ENCODE measurements at regions not wholly inside any gene's neighbourhood (a gene's known extent, or its start where the extent isn't known, plus 50 kb on each side); places are given as distances from the start of the nearest gene placed in this dataset.

DNA sequence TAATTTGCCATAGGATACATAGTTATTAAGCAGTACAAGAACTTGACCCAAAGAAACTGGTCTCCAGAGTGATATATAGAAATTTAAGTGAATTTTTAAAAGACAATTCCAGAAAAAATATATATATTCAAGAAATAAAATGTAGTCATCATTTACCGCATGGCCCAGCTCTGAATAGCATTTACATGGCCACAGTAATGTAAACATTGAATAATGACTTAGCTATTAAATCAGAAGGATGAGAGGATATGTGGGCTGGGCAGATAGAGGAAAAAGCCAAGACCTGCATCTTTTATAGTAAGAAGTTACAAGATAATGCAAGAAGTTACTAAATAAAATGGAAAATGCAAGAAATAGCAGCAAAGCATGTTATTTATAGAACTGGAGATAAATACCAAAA lies 405.2 kb upstream of the WWC1 start:
- Histone ChIP-seq H3K4me1 (ENCODE audit: control insufficient read depth, insufficient read depth, low read length) (no peaks in the 10 kb centered on the region), H3K9me3 (ENCODE audit: control insufficient read depth, low read depth, low read length) (no peaks in the 10 kb centered on the region), H3K27ac (ENCODE audit: low read length) (no peak overlapping the region), H3K27me3 (ENCODE audit: control insufficient read depth, insufficient read depth, low read length) (no peaks in the 10 kb centered on the region), H3K36me3 (ENCODE audit: control insufficient read depth, insufficient read depth, low read length) (no peaks in the 10 kb centered on the region), H3K4me3 (ENCODE audit: low read length) (no peak overlapping the region)
- DNase-seq = no peak
- WGBS (ENCODE audit: insufficient coverage, low lambda C conversion rate) = 100% methylated on average over 1 of the region's 1 CpG

DNA sequence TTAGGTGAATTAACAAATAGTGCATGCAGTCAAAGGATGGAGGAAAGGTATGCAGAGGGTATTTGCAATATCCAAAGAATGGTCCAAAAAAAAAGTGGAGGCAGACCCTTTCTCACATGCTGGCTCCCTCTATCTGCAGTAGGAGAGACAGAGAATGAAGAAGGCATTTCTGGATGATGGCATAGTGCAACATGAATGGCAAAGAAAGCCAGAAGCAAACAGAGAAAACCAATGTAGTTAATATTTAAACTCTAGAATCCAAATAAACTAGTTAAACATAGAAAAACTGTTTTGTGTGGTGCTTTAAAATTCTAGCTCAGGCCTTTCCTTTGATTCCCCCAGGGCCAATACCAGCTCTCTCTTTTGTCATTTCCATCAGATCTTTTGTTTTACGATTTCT lies 403.1 kb upstream of the WWC1 start:
- DNase-seq = no peak
- no peak overlapping the region for H3K4me3 ChIP-seq (ENCODE audit: low read length)
- no peaks in the 10 kb centered on the region for H3K36me3 ChIP-seq (ENCODE audit: control insufficient read depth, insufficient read depth, low read length)
- no peak overlapping the region for H3K27ac ChIP-seq (ENCODE audit: low read length)
- no peaks in the 10 kb centered on the region for H3K27me3 ChIP-seq (ENCODE audit: control insufficient read depth, insufficient read depth, low read length)
- WGBS (ENCODE audit: insufficient coverage, low lambda C conversion rate) = 50% methylated on average over 1 of the region's 1 CpG
- no peaks in the 10 kb centered on the region for H3K4me1 ChIP-seq (ENCODE audit: control insufficient read depth, insufficient read depth, low read length)
- H3K9me3 ChIP-seq (ENCODE audit: control insufficient read depth, low read depth, low read length) = no peaks in the 10 kb centered on the region

DNA sequence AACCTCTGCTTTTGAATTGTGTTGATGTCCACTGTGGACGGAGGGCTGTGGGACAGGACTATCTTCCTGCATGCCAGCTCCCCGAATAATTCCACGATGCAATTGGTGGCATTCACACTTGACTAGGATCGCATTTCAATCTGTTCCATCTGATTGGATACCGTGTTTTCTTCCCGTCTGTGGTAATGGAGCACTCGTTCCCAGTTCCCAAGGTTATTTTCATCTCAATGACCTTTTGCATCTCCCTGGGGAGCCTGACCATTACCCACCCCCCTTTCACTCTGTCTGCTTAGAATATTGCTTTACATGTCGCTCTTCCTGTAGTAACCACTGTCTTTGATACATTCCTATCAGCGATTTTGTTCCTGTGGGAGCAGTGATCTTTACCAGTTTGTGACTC lies 402.2 kb upstream of the WWC1 start:
- no peak for DNase-seq
- no CpG with 5 or more reads among the region's 9 CpGs for WGBS (ENCODE audit: insufficient coverage, low lambda C conversion rate)
- Histone ChIP-seq H3K27ac (ENCODE audit: low read length) (no peak overlapping the region), H3K4me1 (ENCODE audit: control insufficient read depth, insufficient read depth, low read length) (no peaks in the 10 kb centered on the region), H3K9me3 (ENCODE audit: control insufficient read depth, low read depth, low read length) (no peaks in the 10 kb centered on the region), H3K4me3 (ENCODE audit: low read length) (no peak overlapping the region), H3K36me3 (ENCODE audit: control insufficient read depth, insufficient read depth, low read length) (no peaks in the 10 kb centered on the region), H3K27me3 (ENCODE audit: control insufficient read depth, insufficient read depth, low read length) (no peaks in the 10 kb centered on the region)

DNA sequence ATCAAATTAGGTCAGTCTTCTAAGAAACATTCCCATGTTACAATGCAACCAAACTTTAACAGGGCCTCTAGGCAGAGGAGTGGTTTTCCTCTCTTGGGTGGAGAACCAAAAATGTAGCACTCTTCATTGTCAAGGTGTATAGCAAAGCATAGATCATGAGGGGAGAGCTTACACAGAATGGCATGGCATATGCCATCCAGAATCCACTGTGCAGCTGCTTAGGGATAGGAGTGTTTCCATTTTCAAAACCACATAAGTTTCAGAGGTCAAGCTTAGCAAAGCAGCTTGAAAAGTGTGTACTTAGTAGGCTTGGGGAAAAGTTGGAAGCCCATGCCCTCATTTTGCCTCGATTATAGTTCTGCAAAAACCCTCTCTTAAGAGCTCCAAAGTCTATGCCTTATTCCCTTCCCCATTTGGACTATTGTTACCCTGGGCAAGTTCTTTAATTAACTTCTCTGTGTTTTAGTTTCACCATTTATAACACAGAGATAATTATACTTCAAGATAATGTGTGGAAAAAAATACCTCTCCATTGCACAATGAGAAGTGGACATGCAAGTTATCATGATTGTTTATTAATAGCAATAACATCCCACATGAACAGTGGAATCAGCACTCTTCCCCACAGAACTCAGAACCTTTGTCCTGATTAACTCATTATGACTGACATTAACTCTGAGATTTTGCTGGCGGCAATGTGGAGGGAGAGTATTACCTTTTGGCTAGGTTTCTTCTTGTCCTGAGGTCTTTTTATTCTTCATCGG lies 398.9 kb upstream of the WWC1 start:
- WGBS (ENCODE audit: insufficient coverage, low lambda C conversion rate) = 100% methylated on average over 2 of the region's 3 CpGs

DNA sequence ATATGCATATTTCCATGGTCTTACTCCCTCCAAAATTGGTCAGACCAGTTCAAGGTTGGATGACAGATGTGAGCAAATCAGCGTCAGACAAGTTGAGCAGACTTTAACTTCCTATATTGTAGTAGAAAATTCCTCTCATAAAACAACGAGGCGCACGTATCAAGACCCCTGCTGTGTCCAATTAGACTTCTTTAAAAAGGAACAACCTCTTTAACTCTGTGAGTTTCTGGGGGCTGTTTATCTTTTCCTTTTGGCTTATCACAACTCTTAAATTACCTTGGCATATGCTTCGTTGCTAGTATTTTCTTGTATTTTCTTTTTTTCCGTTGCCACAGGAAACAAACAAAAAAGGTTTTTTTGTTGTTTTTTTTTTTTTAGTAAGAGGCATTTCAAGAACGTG lies 398.2 kb upstream of the WWC1 start:
- Histone ChIP-seq H3K4me1 (ENCODE audit: control insufficient read depth, insufficient read depth, low read length) (no peaks in the 10 kb centered on the region), H3K9me3 (ENCODE audit: control insufficient read depth, low read depth, low read length) (no peaks in the 10 kb centered on the region), H3K4me3 (ENCODE audit: low read length) (no peak overlapping the region), H3K27ac (ENCODE audit: low read length) (no peak overlapping the region), H3K27me3 (ENCODE audit: control insufficient read depth, insufficient read depth, low read length) (no peaks in the 10 kb centered on the region), H3K36me3 (ENCODE audit: control insufficient read depth, insufficient read depth, low read length) (no peaks in the 10 kb centered on the region)
- 72% methylated on average over 6 of the region's 7 CpGs for WGBS (ENCODE audit: insufficient coverage, low lambda C conversion rate)
- DNase-seq = no peak

More for the DNA sequence above, 398.9 kb upstream of the WWC1 start:
- H3K36me3 ChIP-seq (ENCODE audit: control insufficient read depth, insufficient read depth, low read length) = no peaks in the 10 kb centered on the region
- no peak overlapping the region for H3K27ac ChIP-seq (ENCODE audit: low read length)
- no peaks in the 10 kb centered on the region for H3K9me3 ChIP-seq (ENCODE audit: control insufficient read depth, low read depth, low read length)
- no peak for DNase-seq
- H3K4me1 ChIP-seq (ENCODE audit: control insufficient read depth, insufficient read depth, low read length) = no peaks in the 10 kb centered on the region
- no peaks in the 10 kb centered on the region for H3K27me3 ChIP-seq (ENCODE audit: control insufficient read depth, insufficient read depth, low read length)
- H3K4me3 ChIP-seq (ENCODE audit: low read length) = no peak overlapping the region

DNA sequence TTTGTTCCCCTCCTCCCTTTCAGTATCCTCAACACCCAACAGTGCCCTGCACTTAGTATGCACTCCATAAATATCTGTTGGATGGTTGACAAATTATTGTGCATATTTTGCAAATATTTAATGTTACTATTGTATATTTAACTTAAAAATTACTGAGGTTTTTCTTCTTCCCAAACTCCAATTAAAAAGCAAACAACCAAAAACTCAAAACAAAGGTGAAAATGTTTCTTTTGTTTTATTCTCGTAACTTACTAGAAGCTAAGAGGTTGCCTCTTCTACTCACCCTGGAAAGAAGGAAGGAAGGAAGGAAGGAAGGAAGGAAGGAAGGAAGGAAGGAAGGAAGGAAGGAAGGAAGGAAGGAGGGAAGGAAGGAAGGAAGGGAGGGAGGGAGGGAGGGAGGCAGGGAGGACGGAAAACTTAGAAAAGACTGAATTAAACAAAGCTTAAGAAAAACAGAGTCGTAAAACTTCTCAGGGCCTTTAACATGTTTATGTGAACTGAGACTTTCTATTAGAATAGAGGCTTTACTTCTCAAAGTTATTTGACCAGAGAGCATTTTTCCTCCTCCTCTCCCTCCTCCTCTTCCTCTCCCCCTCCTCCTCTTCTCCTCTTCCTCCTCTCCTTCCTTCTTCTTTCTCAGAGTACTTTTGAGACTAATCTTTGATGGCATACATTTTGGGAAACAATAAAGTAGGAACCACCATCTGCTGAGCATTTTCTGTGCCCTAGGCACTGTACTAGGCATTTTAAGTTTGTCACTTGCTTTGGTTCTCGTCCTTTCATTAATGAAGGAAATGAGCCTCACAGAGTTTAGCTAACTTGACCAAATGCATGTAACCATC lies 396.6 kb upstream of the WWC1 start:
- no peak for DNase-seq
- WGBS (ENCODE audit: insufficient coverage, low lambda C conversion rate) = 100% methylated on average over 1 of the region's 4 CpGs
- Histone ChIP-seq H3K4me1 (ENCODE audit: control insufficient read depth, insufficient read depth, low read length) (no peaks in the 10 kb centered on the region), H3K27me3 (ENCODE audit: control insufficient read depth, insufficient read depth, low read length) (no peaks in the 10 kb centered on the region), H3K27ac (ENCODE audit: low read length) (no peak overlapping the region), H3K4me3 (ENCODE audit: low read length) (no peak overlapping the region), H3K9me3 (ENCODE audit: control insufficient read depth, low read depth, low read length) (no peaks in the 10 kb centered on the region), H3K36me3 (ENCODE audit: control insufficient read depth, insufficient read depth, low read length) (no peaks in the 10 kb centered on the region)

DNA sequence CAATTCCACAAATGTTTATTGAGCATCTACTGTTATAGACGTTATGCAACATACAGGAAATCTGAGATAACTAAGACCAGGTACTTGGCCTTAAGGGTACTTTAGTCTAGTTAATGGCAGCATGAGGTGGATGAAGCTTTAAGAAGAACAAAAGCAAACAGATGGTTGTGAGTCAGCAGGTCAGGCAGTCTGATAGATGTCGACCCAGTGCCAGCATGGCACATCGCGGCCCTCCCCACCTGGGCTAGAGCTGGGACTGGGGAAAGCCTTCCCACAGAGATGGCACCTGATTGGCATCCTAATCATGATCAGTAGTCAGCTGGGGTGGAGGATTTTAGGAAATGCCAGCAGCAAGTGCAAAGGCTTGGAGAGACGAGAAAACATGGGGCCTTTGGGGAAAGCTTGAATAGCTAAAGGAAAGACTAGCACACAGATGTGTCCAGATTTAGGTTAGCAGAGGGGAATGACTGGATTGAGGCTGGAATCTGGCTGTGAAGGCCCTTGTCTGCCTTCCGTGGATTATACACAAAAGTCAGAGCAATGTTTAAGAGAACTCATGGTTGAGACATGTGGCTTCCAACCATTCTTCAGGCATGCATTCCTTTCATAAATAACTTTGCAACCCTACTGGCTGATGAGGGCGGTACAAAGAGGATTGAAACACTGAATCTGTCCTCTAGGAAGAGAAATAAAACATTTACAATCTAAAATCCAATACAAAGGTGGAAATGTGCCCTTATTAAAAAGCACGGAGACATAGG lies 395.4 kb upstream of the WWC1 start:
- H3K4me3 ChIP-seq (ENCODE audit: low read length) = no peak overlapping the region
- no peaks in the 10 kb centered on the region for H3K9me3 ChIP-seq (ENCODE audit: control insufficient read depth, low read depth, low read length)
- H3K36me3 ChIP-seq (ENCODE audit: control insufficient read depth, insufficient read depth, low read length) = no peaks in the 10 kb centered on the region
- DNase-seq = no peak
- no peaks in the 10 kb centered on the region for H3K27me3 ChIP-seq (ENCODE audit: control insufficient read depth, insufficient read depth, low read length)
- 70% methylated on average over 3 of the region's 8 CpGs for WGBS (ENCODE audit: insufficient coverage, low lambda C conversion rate)
- no peak overlapping the region for H3K27ac ChIP-seq (ENCODE audit: low read length)
- no peaks in the 10 kb centered on the region for H3K4me1 ChIP-seq (ENCODE audit: control insufficient read depth, insufficient read depth, low read length)

DNA sequence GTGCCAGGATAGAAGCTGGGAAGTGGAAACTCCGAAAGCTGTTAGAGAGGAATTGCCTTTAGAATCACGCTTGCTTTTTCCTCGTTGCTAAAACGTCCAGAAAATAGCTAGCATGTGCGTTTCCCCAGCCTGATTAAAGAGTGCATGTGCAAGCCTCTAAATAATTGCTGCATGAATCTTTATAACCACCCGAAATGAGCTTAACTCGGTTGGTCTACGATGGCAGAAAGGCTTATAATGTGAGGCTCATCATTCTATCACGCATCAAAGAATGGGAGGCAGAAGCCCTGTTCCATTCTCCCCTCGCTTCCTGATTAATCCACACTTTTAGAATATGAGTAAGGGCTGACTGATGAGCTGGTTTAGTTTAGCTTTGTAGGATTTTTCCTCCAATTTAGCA lies 394.6 kb upstream of the WWC1 start:
- H3K27me3 ChIP-seq (ENCODE audit: control insufficient read depth, insufficient read depth, low read length) = no peaks in the 10 kb centered on the region
- H3K27ac ChIP-seq (ENCODE audit: low read length) = no peak overlapping the region
- H3K9me3 ChIP-seq (ENCODE audit: control insufficient read depth, low read depth, low read length) = no peaks in the 10 kb centered on the region
- no peak overlapping the region for H3K4me3 ChIP-seq (ENCODE audit: low read length)
- no peaks in the 10 kb centered on the region for H3K4me1 ChIP-seq (ENCODE audit: control insufficient read depth, insufficient read depth, low read length)
- no CpG with 5 or more reads among the region's 10 CpGs for WGBS (ENCODE audit: insufficient coverage, low lambda C conversion rate)
- DNase-seq = no peak
- H3K36me3 ChIP-seq (ENCODE audit: control insufficient read depth, insufficient read depth, low read length) = no peaks in the 10 kb centered on the region

DNA sequence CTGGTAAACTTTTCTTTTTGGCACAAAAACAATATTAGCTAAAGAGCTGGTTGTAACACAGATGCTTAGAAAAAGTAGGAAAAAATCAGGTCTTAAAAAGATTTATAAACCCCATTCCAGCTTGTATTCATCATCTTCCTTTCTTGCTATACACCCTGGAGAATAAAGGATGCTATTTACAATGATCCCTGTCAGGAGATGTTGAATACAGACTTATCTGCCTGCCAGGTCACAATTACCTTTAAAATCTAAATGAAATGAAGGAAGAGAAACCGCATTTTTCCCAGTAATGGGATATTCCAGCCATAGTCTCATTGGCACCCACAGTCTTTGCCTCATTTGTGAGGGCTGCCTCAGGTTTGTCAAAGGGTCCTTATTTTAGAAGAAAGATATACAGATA lies 394.1 kb upstream of the WWC1 start:
- Histone ChIP-seq H3K27ac (ENCODE audit: low read length) (no peak overlapping the region), H3K36me3 (ENCODE audit: control insufficient read depth, insufficient read depth, low read length) (no peaks in the 10 kb centered on the region), H3K27me3 (ENCODE audit: control insufficient read depth, insufficient read depth, low read length) (no peaks in the 10 kb centered on the region), H3K4me1 (ENCODE audit: control insufficient read depth, insufficient read depth, low read length) (no peaks in the 10 kb centered on the region), H3K9me3 (ENCODE audit: control insufficient read depth, low read depth, low read length) (no peaks in the 10 kb centered on the region), H3K4me3 (ENCODE audit: low read length) (no peak overlapping the region)
- WGBS (ENCODE audit: insufficient coverage, low lambda C conversion rate) = no CpG with 5 or more reads among the region's 1 CpG
- DNase-seq = no peak

DNA sequence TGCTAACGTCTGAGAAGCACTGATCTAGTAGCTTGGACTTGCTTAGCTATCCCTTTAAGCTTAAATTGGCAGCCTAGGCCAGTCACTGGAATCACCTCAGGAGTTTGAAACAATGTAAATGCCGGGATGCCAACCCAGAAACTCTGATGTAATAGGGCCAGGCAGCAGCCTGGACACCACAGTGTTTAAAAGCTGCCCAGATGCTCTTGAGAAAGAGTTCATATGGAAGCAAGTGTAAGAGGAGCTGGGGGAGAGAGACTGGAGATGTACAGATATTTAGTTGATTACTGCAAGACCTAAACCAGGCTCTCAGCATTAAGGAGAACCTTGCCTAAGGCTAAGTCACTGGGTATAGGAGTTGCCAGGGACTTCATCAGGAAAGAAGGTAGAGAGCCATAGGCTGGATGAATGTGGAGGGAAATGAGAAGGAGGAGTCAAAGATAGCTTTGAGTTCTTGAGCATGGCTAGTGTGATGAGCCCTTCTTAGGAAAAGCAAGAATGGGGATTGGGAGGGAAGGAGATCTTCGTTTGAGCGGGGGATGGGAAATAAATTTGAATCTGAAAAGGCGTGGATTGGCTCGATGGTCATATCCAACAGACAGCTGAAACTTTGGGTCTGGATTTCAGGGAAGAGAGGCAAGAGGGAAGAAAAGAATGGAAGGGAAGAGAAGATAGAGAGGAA lies 392.9 kb upstream of the WWC1 start:
- H3K4me1 ChIP-seq (ENCODE audit: control insufficient read depth, insufficient read depth, low read length) = no peaks in the 10 kb centered on the region
- WGBS (ENCODE audit: insufficient coverage, low lambda C conversion rate) = 78% methylated on average over 5 of the region's 6 CpGs
- H3K27ac ChIP-seq (ENCODE audit: low read length) = no peak overlapping the region
- H3K27me3 ChIP-seq (ENCODE audit: control insufficient read depth, insufficient read depth, low read length) = no peaks in the 10 kb centered on the region
- H3K36me3 ChIP-seq (ENCODE audit: control insufficient read depth, insufficient read depth, low read length) = no peaks in the 10 kb centered on the region
- no peak for DNase-seq
- no peaks in the 10 kb centered on the region for H3K9me3 ChIP-seq (ENCODE audit: control insufficient read depth, low read depth, low read length)
- no peak overlapping the region for H3K4me3 ChIP-seq (ENCODE audit: low read length)
